ENCODE measurements at regions not wholly inside any gene's neighbourhood (a gene's known extent, or its start where the extent isn't known, plus 50 kb on each side); places are given as distances from the start of the nearest gene placed in this dataset.
"Not testable (repeated sequence)": the region's sequence is repeated elsewhere in the genome, so short reads cannot be mapped to it uniquely, and the experiment has no call there.

GRCh38 chr1:224047538-224047937 is 66.4 kb upstream of the FBXO28 start:
- Histone ChIP-seq H3K4me3 (ENCODE audit: low read depth, low read length) (no peak overlapping the region), H3K9ac (no peak overlapping the region), H3K36me3 (ENCODE audit: control insufficient read depth, insufficient read depth, low read length) (no peaks in the 10 kb centered on the region), H3K4me2 (ENCODE audit: low read length) (no peak overlapping the region), H3K9me3 (ENCODE audit: control insufficient read depth, low read length) (no peaks in the 10 kb centered on the region), H3K79me2 (no peaks in the 10 kb centered on the region), H3K27ac (no peak overlapping the region), H3K4me1 (no peaks in the 10 kb centered on the region), H2AFZ (no peak overlapping the region), H3K27me3 (ENCODE audit: control insufficient read depth, insufficient read depth, low read length) (no peaks in the 10 kb centered on the region)
- TF ChIP-seq, protein P1, sequence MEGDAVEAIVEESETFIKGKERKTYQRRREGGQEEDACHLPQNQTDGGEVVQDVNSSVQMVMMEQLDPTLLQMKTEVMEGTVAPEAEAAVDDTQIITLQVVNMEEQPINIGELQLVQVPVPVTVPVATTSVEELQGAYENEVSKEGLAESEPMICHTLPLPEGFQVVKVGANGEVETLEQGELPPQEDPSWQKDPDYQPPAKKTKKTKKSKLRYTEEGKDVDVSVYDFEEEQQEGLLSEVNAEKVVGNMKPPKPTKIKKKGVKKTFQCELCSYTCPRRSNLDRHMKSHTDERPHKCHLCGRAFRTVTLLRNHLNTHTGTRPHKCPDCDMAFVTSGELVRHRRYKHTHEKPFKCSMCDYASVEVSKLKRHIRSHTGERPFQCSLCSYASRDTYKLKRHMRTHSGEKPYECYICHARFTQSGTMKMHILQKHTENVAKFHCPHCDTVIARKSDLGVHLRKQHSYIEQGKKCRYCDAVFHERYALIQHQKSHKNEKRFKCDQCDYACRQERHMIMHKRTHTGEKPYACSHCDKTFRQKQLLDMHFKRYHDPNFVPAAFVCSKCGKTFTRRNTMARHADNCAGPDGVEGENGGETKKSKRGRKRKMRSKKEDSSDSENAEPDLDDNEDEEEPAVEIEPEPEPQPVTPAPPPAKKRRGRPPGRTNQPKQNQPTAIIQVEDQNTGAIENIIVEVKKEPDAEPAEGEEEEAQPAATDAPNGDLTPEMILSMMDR (IDR thresholded peaks at IDR 0.05): no peak

DNA sequence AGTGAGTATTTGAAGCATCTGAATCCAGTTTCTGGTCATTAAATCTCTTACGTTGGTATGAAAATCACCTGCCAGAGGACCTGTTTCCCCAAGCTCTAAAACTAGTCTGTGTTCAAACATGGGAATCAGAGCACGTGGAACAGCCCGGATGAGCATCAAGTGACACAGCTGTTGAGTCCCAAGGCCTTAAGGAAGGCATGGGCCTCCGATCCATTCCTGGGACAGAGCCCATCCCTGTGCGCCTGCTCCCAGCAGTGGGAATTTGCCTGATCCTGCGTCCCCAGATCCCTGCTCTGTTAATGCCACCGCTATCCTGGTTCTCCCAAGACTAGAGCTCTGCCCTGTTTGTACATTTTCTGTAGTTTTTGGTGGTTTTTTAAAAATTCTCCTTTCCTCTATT is 68.4 kb upstream of the FBXO28 start:
- TF ChIP-seq, protein P1 (IDR thresholded peaks at IDR 0.05): no peak

DNA sequence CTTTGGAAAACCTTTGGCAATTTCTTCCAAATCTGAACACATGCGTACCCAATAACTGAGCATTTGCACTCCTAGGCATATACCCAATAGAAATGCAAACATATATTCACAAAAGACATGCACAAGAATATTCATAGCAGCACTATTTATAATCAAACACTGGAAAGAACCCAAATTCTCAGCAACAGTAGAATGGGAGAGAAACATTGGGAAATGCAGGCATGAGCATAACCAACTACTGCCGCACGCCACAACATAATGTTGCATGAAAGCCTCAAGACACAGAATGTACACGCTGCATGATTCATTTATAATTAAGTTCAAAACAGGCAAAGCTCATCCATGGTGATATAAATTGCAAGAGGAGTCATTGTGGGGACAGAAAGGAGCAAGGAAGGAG is 69.5 kb upstream of the FBXO28 start:
- no peaks in the 10 kb centered on the region for H3K4me1 ChIP-seq
- no peaks in the 10 kb centered on the region for H3K9me3 ChIP-seq (ENCODE audit: control insufficient read depth, low read length)
- no peak overlapping the region for H2AFZ ChIP-seq
- H3K79me2 ChIP-seq: no peaks in the 10 kb centered on the region
- H3K27ac ChIP-seq: no peak overlapping the region
- no peak overlapping the region for H3K9ac ChIP-seq
- no peak overlapping the region for H3K4me2 ChIP-seq (ENCODE audit: low read length)
- no peaks in the 10 kb centered on the region for H3K36me3 ChIP-seq (ENCODE audit: control insufficient read depth, insufficient read depth, low read length)
- H3K27me3 ChIP-seq (ENCODE audit: control insufficient read depth, insufficient read depth, low read length): no peaks in the 10 kb centered on the region
- TF ChIP-seq, protein P1 (IDR thresholded peaks at IDR 0.05): no peak
- H3K4me3 ChIP-seq (ENCODE audit: low read depth, low read length): no peak overlapping the region

More for the DNA sequence above, 68.4 kb upstream of the FBXO28 start:
- H2AFZ ChIP-seq: no peak overlapping the region
- no peaks in the 10 kb centered on the region for H3K27me3 ChIP-seq (ENCODE audit: control insufficient read depth, insufficient read depth, low read length)
- H3K36me3 ChIP-seq (ENCODE audit: control insufficient read depth, insufficient read depth, low read length): no peaks in the 10 kb centered on the region
- H3K9me3 ChIP-seq (ENCODE audit: control insufficient read depth, low read length): no peaks in the 10 kb centered on the region
- H3K27ac ChIP-seq: no peak overlapping the region
- no peaks in the 10 kb centered on the region for H3K79me2 ChIP-seq
- H3K9ac ChIP-seq: no peak overlapping the region
- no peak overlapping the region for H3K4me2 ChIP-seq (ENCODE audit: low read length)
- H3K4me1 ChIP-seq: no peaks in the 10 kb centered on the region
- H3K4me3 ChIP-seq (ENCODE audit: low read depth, low read length): no peak overlapping the region

GRCh38 chr1:224042557-224043118 is 71.3 kb upstream of the FBXO28 start:
- H3K4me3 ChIP-seq (ENCODE audit: low read depth, low read length): no peak overlapping the region
- H3K27ac ChIP-seq: no peak overlapping the region
- H3K4me1 ChIP-seq: no peaks in the 10 kb centered on the region
- H3K9ac ChIP-seq: no peak overlapping the region
- H3K4me2 ChIP-seq (ENCODE audit: low read length): no peak overlapping the region
- TF ChIP-seq, protein P1 (IDR thresholded peaks at IDR 0.05): no peak
- no peaks in the 10 kb centered on the region for H3K27me3 ChIP-seq (ENCODE audit: control insufficient read depth, insufficient read depth, low read length)
- H2AFZ ChIP-seq: no peak overlapping the region
- H3K79me2 ChIP-seq: no peaks in the 10 kb centered on the region
- H3K36me3 ChIP-seq (ENCODE audit: control insufficient read depth, insufficient read depth, low read length): no peaks in the 10 kb centered on the region
- H3K9me3 ChIP-seq (ENCODE audit: control insufficient read depth, low read length): no peaks in the 10 kb centered on the region

GRCh38 chr1:224041032-224041431 is 72.9 kb upstream of the FBXO28 start:
- H3K27me3 ChIP-seq (ENCODE audit: control insufficient read depth, insufficient read depth, low read length): no peaks in the 10 kb centered on the region
- no peaks in the 10 kb centered on the region for H3K4me1 ChIP-seq
- H3K79me2 ChIP-seq: no peaks in the 10 kb centered on the region
- no peak overlapping the region for H2AFZ ChIP-seq
- H3K4me2 ChIP-seq (ENCODE audit: low read length): no peak overlapping the region
- H3K36me3 ChIP-seq (ENCODE audit: control insufficient read depth, insufficient read depth, low read length): no peaks in the 10 kb centered on the region
- no peaks in the 10 kb centered on the region for H3K9me3 ChIP-seq (ENCODE audit: control insufficient read depth, low read length)
- H3K9ac ChIP-seq: no peak overlapping the region
- TF ChIP-seq, protein P1 (IDR thresholded peaks at IDR 0.05): no peak
- H3K4me3 ChIP-seq (ENCODE audit: low read depth, low read length): no peak overlapping the region
- no peak overlapping the region for H3K27ac ChIP-seq

GRCh38 chr1:224040423-224040822 is 73.5 kb upstream of the FBXO28 start:
- H2AFZ ChIP-seq; H3K4me1 ChIP-seq; H3K4me2 ChIP-seq (ENCODE audit: low read length); H3K27me3 ChIP-seq (ENCODE audit: control insufficient read depth, insufficient read depth, low read length); H3K9ac ChIP-seq; H3K9me3 ChIP-seq (ENCODE audit: control insufficient read depth, low read length); H3K36me3 ChIP-seq (ENCODE audit: control insufficient read depth, insufficient read depth, low read length); H3K4me3 ChIP-seq (ENCODE audit: low read depth, low read length); H3K79me2 ChIP-seq; H3K27ac ChIP-seq: not testable (repeated sequence)

DNA sequence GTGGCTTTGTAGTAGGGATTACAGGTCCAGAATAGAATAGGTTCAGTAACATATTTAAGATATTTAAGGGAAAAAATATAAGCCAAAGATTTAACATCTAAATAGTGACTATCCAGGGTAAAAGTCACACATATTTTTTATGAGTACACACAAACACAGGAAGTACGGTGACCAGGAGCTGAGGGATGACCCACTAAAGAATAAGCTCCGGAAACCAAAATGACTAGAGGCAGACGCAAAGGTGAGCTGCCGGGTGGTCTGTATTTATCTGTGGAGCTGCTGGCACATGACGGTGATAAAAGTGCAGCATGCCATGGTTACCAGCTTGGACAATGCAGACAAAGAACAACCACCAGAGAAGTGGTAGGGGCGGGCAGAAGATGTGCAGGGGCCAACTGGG is 73.9 kb upstream of the FBXO28 start:
- H3K36me3 ChIP-seq (ENCODE audit: control insufficient read depth, insufficient read depth, low read length); H2AFZ ChIP-seq; H3K79me2 ChIP-seq; H3K4me1 ChIP-seq; H3K9me3 ChIP-seq (ENCODE audit: control insufficient read depth, low read length); H3K4me2 ChIP-seq (ENCODE audit: low read length); H3K27ac ChIP-seq; H3K4me3 ChIP-seq (ENCODE audit: low read depth, low read length); H3K9ac ChIP-seq; H3K27me3 ChIP-seq (ENCODE audit: control insufficient read depth, insufficient read depth, low read length): not testable (repeated sequence)
